Vagina (tissue), 2 donors: ENCODE measurements at regions not wholly inside any gene's neighbourhood (a gene's known extent, or its start where the extent isn't known, plus 50 kb on each side); places are given as distances from the start of the nearest gene placed in this dataset.

Experiments
- POLR2A ChIP-seq, 2 donors: fragments of 450-650 bp; IDR thresholded peaks; one replicate each; pipeline ENCODE4 v1.6.1; 2017; ENCODE audit warnings: antibody characterized with exemption in 2 of 2, mild to moderate bottlenecking in 2 of 2, moderate library complexity in 2 of 2
- POLR2AphosphoS5 ChIP-seq, 2 donors: sonication (generic); formaldehyde crosslinking; IDR thresholded peaks; one replicate each; pipeline ENCODE4 v1.9.0; 2017; ENCODE audit warnings: antibody characterized with exemption in 2 of 2, mild to moderate bottlenecking in 2 of 2, low read depth in 1 of 2; ENCODE audit not compliant: insufficient read depth in 1 of 2
- TF ChIP-seq, protein P1 (sequence below), 3 experiments: fragments of 450-650 bp in 2 of 3; fragments of 200-600 bp in 1 of 3; sonication (generic) in 1 of 3; IDR thresholded peaks; one replicate each; pipeline ENCODE4 v1.5.1; 2017 to 2019; ENCODE audit warnings: antibody characterized with exemption in 3 of 3, mild to moderate bottlenecking in 2 of 3, moderate library complexity in 2 of 3

DNA sequence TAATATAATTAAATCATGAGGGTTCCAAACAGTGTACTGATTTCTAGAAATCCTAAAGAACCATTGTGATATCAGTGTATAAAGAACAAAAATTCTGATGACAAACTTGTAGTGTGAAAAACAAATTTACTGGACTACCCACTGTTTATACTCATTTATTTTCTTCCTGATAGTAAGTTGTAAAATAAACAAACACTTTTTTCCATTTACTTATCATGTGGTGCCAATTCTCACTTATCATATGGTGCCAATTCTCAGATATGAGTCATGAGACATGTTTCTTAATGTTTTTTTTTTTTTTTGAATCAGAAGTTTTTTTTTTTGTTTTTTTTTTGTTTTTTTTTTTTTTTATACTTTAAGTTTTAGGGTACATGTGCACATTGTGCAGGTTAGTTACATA lies 137.7 kb downstream of the LEPR start:
- TF ChIP-seq POLR2AphosphoS5 (IDR thresholded peaks at IDR 0.05; ENCODE audit: insufficient read depth in 1 of 2, low read depth in 1 of 2) (no peak), POLR2A (IDR thresholded peaks at IDR 0.05) (no peak)
- TF ChIP-seq, protein P1, sequence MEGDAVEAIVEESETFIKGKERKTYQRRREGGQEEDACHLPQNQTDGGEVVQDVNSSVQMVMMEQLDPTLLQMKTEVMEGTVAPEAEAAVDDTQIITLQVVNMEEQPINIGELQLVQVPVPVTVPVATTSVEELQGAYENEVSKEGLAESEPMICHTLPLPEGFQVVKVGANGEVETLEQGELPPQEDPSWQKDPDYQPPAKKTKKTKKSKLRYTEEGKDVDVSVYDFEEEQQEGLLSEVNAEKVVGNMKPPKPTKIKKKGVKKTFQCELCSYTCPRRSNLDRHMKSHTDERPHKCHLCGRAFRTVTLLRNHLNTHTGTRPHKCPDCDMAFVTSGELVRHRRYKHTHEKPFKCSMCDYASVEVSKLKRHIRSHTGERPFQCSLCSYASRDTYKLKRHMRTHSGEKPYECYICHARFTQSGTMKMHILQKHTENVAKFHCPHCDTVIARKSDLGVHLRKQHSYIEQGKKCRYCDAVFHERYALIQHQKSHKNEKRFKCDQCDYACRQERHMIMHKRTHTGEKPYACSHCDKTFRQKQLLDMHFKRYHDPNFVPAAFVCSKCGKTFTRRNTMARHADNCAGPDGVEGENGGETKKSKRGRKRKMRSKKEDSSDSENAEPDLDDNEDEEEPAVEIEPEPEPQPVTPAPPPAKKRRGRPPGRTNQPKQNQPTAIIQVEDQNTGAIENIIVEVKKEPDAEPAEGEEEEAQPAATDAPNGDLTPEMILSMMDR (IDR thresholded peaks at IDR 0.05) = no peak
